ENCODE measurements at regions not wholly inside any gene's neighbourhood (a gene's known extent, or its start where the extent isn't known, plus 50 kb on each side); places are given as distances from the start of the nearest gene placed in this dataset.

DNA sequence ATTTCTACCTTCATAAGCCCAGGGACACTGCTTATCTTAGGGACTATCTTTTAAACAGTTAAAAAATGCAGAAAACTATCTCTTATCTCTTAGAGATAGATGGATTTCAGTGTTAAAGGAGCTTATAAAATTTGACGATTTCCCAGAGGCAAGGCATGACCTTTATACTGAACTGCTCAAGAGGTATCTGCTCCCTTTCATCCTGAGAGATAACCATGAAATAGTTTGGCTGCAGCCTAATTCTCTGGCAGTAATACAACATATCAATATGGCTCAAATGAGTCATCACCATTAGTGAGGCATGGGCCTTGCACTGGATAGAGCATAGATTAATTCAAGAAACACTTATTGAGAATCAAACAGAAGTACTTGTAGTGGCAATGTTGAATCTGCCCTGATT is 348.2 kb upstream of the GRIA3 start:
- Histone ChIP-seq H4K20me1 (ENCODE audit: insufficient read depth, low read length) (no peaks in the 10 kb centered on the region), H3K9me3 (replicated peaks in 1 of 2; ENCODE audit: control insufficient read depth in 1 of 2, insufficient read depth in 1 of 2, low read length in 2 of 2) (no peaks in the 10 kb centered on the region), H3K79me2 (ENCODE audit: insufficient read depth, low read length) (no peaks in the 10 kb centered on the region), H3K27ac (ENCODE audit: low read depth in 1 of 2, low read length in 2 of 2) (no peak overlapping the region), H3K4me1 (ENCODE audit: control insufficient read depth in 1 of 2, insufficient read depth in 2 of 2, low read length in 2 of 2) (no peaks in the 10 kb centered on the region), H3K9ac (ENCODE audit: insufficient read depth, low read length, poor library complexity, severe bottlenecking) (no peak overlapping the region), H3K36me3 (replicated peaks in 1 of 2; ENCODE audit: control insufficient read depth in 1 of 2, insufficient read depth in 2 of 2, low read length in 2 of 2) (no peaks in the 10 kb centered on the region), H3K27me3 (ENCODE audit: control insufficient read depth in 2 of 2, insufficient read depth in 2 of 2, low read length in 2 of 2) (no peaks in the 10 kb centered on the region), H3K4me3 (replicated peaks in 1 of 3; ENCODE audit: low read depth in 2 of 3, low read length in 3 of 3) (no peak overlapping the region), H3K4me2 (replicated peaks; ENCODE audit: extremely low read depth, low read length, poor library complexity, severe bottlenecking) (no peak overlapping the region), H2AFZ (ENCODE audit: insufficient read depth, low read depth, low read length, poor library complexity, severe bottlenecking) (no peak overlapping the region)
- Mint-ChIP-seq H3K27ac (no peak overlapping the region), H3K27me3 (ENCODE audit: low read depth in 3 of 3) (no peaks in the 10 kb centered on the region), H3K4me3 (no peak overlapping the region), H3K9me3 (peaks cover 0 to 2% (median 0%) of the 10 kb centered on the region in 7 donors), H3K36me3 (no peaks in the 10 kb centered on the region), H3K4me1 (no peaks in the 10 kb centered on the region)
- intact Hi-C loops (cut with micrococcal nuclease): no loop called here
- TF ChIP-seq, protein P1, sequence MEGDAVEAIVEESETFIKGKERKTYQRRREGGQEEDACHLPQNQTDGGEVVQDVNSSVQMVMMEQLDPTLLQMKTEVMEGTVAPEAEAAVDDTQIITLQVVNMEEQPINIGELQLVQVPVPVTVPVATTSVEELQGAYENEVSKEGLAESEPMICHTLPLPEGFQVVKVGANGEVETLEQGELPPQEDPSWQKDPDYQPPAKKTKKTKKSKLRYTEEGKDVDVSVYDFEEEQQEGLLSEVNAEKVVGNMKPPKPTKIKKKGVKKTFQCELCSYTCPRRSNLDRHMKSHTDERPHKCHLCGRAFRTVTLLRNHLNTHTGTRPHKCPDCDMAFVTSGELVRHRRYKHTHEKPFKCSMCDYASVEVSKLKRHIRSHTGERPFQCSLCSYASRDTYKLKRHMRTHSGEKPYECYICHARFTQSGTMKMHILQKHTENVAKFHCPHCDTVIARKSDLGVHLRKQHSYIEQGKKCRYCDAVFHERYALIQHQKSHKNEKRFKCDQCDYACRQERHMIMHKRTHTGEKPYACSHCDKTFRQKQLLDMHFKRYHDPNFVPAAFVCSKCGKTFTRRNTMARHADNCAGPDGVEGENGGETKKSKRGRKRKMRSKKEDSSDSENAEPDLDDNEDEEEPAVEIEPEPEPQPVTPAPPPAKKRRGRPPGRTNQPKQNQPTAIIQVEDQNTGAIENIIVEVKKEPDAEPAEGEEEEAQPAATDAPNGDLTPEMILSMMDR (IDR thresholded peaks at IDR 0.05): no peak
- DNase-seq: no peak
- WGBS (ENCODE audit: insufficient coverage): no CpG with 5 or more reads among the region's 1 CpG

- Histone ChIP-seq H3K27ac (ENCODE audit: low read depth in 1 of 2, low read length in 2 of 2) (no peak overlapping the region), H3K36me3 (replicated peaks in 1 of 2; ENCODE audit: control insufficient read depth in 1 of 2, insufficient read depth in 2 of 2, low read length in 2 of 2) (no peaks in the 10 kb centered on the region), H3K9me3 (replicated peaks in 1 of 2; ENCODE audit: control insufficient read depth in 1 of 2, insufficient read depth in 1 of 2, low read length in 2 of 2) (peaks cover 0 to 3% of the 10 kb centered on the region in 2 donors), H2AFZ (ENCODE audit: insufficient read depth, low read depth, low read length, poor library complexity, severe bottlenecking) (no peak overlapping the region), H3K27me3 (ENCODE audit: control insufficient read depth in 2 of 2, insufficient read depth in 2 of 2, low read length in 2 of 2) (no peaks in the 10 kb centered on the region), H3K9ac (ENCODE audit: insufficient read depth, low read length, poor library complexity, severe bottlenecking) (no peak overlapping the region), H3K4me3 (replicated peaks in 1 of 3; ENCODE audit: low read depth in 2 of 3, low read length in 3 of 3) (no peak overlapping the region), H4K20me1 (ENCODE audit: insufficient read depth, low read length) (no peaks in the 10 kb centered on the region), H3K4me2 (replicated peaks; ENCODE audit: extremely low read depth, low read length, poor library complexity, severe bottlenecking) (no peak overlapping the region), H3K4me1 (ENCODE audit: control insufficient read depth in 1 of 2, insufficient read depth in 2 of 2, low read length in 2 of 2) (no peaks in the 10 kb centered on the region), H3K79me2 (ENCODE audit: insufficient read depth, low read length) (no peaks in the 10 kb centered on the region)
- WGBS (ENCODE audit: insufficient coverage): no CpG with 5 or more reads among the region's 4 CpGs
- intact Hi-C loops (cut with micrococcal nuclease): no loop called here
- H3K4me3 Mint-ChIP-seq: no peak overlapping the region
- H3K27ac Mint-ChIP-seq: peak overlapping the region in 1 of 7 donors; percentile 14
- no peaks in the 10 kb centered on the region for H3K36me3 Mint-ChIP-seq
- no peak for DNase-seq
- peaks cover 0 to 5% (median 2%) of the 10 kb centered on the region in 7 donors for H3K9me3 Mint-ChIP-seq
- H3K4me1 Mint-ChIP-seq: no peaks in the 10 kb centered on the region
- TF ChIP-seq, protein P1 (IDR thresholded peaks at IDR 0.05): no peak
- peaks cover 0 to 5% (median 2%) of the 10 kb centered on the region in 3 donors for H3K27me3 Mint-ChIP-seq (ENCODE audit: low read depth in 3 of 3)
Observed at GRCh38 chrX:122850326-122850725, 333.8 kb upstream of the GRIA3 start.

Measured in CD14-positive monocyte (primary cell).